GM23338 (cell line): ENCODE measurements at regions not wholly inside any gene's neighbourhood (a gene's known extent, or its start where the extent isn't known, plus 50 kb on each side); places are given as distances from the start of the nearest gene placed in this dataset.

ENCODE experiments used
- ATAC-seq: fragments of 200-7000 bp; cut with Tn5 transposase; 3 replicates; pipeline ENCODE4 v1.9.1; 2020
- DNase-seq: peaks from one replicate; pipeline ENCODE4 v3.0.0-alpha.2; 2015; ENCODE audit warnings: low spot score
- H2AFZ ChIP-seq: fragments of 200-600 bp; sonication (generic); 2 replicates; pipeline ENCODE4 v1.8.0; 2016; ENCODE audit warnings: antibody characterized with exemption, mild to moderate bottlenecking, moderate library complexity
- H3F3A ChIP-seq: fragments of 200-600 bp; sonication (generic); replicated peaks from 2 replicates; pipeline ENCODE4 v1.8.0; 2017; ENCODE audit warnings: antibody characterized with exemption, mixed run types, low read depth
- H3K27ac ChIP-seq: fragments of 200-600 bp; sonication (generic); 2 replicates; pipeline ENCODE4 v1.6.1; 2016; ENCODE audit warnings: low read depth
- H3K27me3 ChIP-seq: fragments of 200-600 bp; sonication (generic); 2 replicates; pipeline ENCODE4 v1.8.0; 2016; ENCODE audit warnings: mild to moderate bottlenecking, mixed run types, moderate library complexity; ENCODE audit not compliant: insufficient read depth
- H3K36me3 ChIP-seq: fragments of 200-600 bp; sonication (generic); 2 replicates; pipeline ENCODE4 v1.8.0; 2016; ENCODE audit warnings: mild to moderate bottlenecking; ENCODE audit not compliant: insufficient read depth
- H3K4me1 ChIP-seq: fragments of 200-600 bp; sonication (generic); 2 replicates; pipeline ENCODE4 v1.8.0; 2016; ENCODE audit warnings: mild to moderate bottlenecking, moderate library complexity; ENCODE audit not compliant: insufficient read depth
- H3K4me2 ChIP-seq: fragments of 200-600 bp; sonication (generic); 2 replicates; pipeline ENCODE4 v1.7.1; 2017; ENCODE audit warnings: mixed run types
- H3K4me3 ChIP-seq: fragments of 200-600 bp; sonication (generic); 2 replicates; pipeline ENCODE4 v1.6.1; 2016; ENCODE audit warnings: mixed run types
- H3K79me2 ChIP-seq: fragments of 200-600 bp; sonication (generic); replicated peaks from 2 replicates; pipeline ENCODE4 v1.8.0; 2017; ENCODE audit warnings: mild to moderate bottlenecking; ENCODE audit not compliant: insufficient read depth
- H3K9me2 ChIP-seq: fragments of 200-600 bp; sonication (generic); 2 replicates; pipeline ENCODE4 v1.8.0; 2017; ENCODE audit not compliant: insufficient read depth
- H4K20me1 ChIP-seq: fragments of 200-600 bp; sonication (generic); replicated peaks from 2 replicates; pipeline ENCODE4 v1.8.0; 2017; ENCODE audit warnings: mild to moderate bottlenecking; ENCODE audit not compliant: insufficient read depth
- H3K27ac Mint-ChIP-seq: 2 replicates; pipeline ENCODE4 v1.8.0; 2020; ENCODE audit warnings: inconsistent platforms, mild to moderate bottlenecking, moderate library complexity, mixed read lengths
- H3K27me3 Mint-ChIP-seq: 3 replicates; pipeline ENCODE4 v1.8.0; 2022; ENCODE audit warnings: low read depth, mild to moderate bottlenecking, moderate library complexity, mixed read lengths, inconsistent platforms; ENCODE audit not compliant: insufficient read depth, poor library complexity
- H3K36me3 Mint-ChIP-seq: 3 replicates; pipeline ENCODE4 v1.8.0; 2021; ENCODE audit warnings: low read depth, mild to moderate bottlenecking, inconsistent platforms, moderate library complexity, mixed read lengths
- H3K4me1 Mint-ChIP-seq: 3 replicates; pipeline ENCODE4 v1.8.0; 2020; ENCODE audit warnings: mild to moderate bottlenecking, inconsistent platforms, mixed read lengths
- H3K4me3 Mint-ChIP-seq: 3 replicates; pipeline ENCODE4 v1.8.0; 2021; ENCODE audit warnings: moderate library complexity, mild to moderate bottlenecking, inconsistent platforms, mixed read lengths
- H3K9me3 Mint-ChIP-seq: 3 replicates; pipeline ENCODE4 v1.8.0; 2020; ENCODE audit warnings: moderate library complexity, mild to moderate bottlenecking, inconsistent platforms, mixed read lengths
- EZH2phosphoT487 ChIP-seq: fragments of 200-600 bp; sonication (generic); IDR thresholded peaks from one replicate; pipeline ENCODE4 v1.8.1; 2018; ENCODE audit warnings: antibody characterized with exemption; ENCODE audit not compliant: unreplicated experiment
- POLR2AphosphoS5 ChIP-seq: IDR thresholded peaks from 2 replicates; pipeline ENCODE4 v1.6.1; 2016; ENCODE audit warnings: antibody characterized with exemption, low read depth
- ZNF114 ChIP-seq: fragments of 250-450 bp; sonication (Bioruptor Pico); IDR thresholded peaks from 2 replicates; pipeline ENCODE4 v1.5.0; 2020; ENCODE audit warnings: mild to moderate bottlenecking, moderate library complexity
- ZNF331 ChIP-seq: fragments of 250-450 bp; sonication (Bioruptor Pico); IDR thresholded peaks from 2 replicates; pipeline ENCODE4 v1.5.0; 2020; ENCODE audit warnings: low read depth, mild to moderate bottlenecking, moderate library complexity
- ZNF462 ChIP-seq: fragments of 250-450 bp; sonication (Bioruptor Pico); IDR thresholded peaks from 2 replicates; pipeline ENCODE4 v1.5.0; 2020; ENCODE audit warnings: mild to moderate bottlenecking, moderate library complexity
- TF ChIP-seq, protein P1 (sequence below): IDR thresholded peaks from 2 replicates; pipeline ENCODE4 v1.6.1; 2016; ENCODE audit warnings: antibody characterized with exemption

DNA sequence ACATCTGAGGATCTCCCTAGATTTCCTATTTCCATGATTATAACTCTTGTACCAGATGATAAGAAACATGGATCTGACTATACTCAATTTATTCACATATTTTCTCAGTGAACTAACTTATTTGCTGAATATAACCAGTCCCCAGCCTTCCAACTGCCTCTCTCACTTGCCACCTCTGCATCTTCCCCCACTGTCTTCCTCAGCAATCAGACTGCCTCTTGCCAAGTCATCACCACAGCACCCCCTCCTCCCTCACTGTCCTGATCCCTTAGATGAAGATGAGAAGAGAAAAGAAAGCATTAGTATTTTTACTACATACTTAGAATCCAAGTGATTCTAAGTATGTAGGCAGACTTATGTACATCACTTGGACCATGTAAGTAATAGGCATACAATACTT, 71.9 kb downstream of the GTPBP8 start (continued):
- TF ChIP-seq ZNF462 (no peak), ZNF331 (CRISPR knock-in tag) (no peak)

- H3K4me3 ChIP-seq: no peak overlapping the region
- 0 out of 2 replicates have a peak, but pooled peaks cover 11% of the 10 kb centered on the region for H3K9me2 ChIP-seq
- H3K36me3 ChIP-seq: no peaks in the 10 kb centered on the region
- Mint-ChIP-seq H3K9me3 (peaks cover 5% of the 10 kb centered on the region; the same call in 1 of the 3 replicates), H3K4me1 (no peaks in the 10 kb centered on the region), H3K4me3 (no peak overlapping the region), H3K27ac (no peak overlapping the region; the same call in 1 of the 2 replicates), H3K36me3 (no peaks in the 10 kb centered on the region), H3K27me3 (peaks cover 3% of the 10 kb centered on the region)
- H3K79me2 ChIP-seq: no peaks in the 10 kb centered on the region
- no peak overlapping the region for H3K4me2 ChIP-seq
- DNase-seq (no peak), ATAC-seq (no peak)
- H2AFZ ChIP-seq: no peak overlapping the region
- H3F3A ChIP-seq: no peaks in the 10 kb centered on the region
- H3K4me1 ChIP-seq: no peaks in the 10 kb centered on the region
- no peak overlapping the region for H3K27ac ChIP-seq
- no peaks in the 10 kb centered on the region for H3K27me3 ChIP-seq
- H4K20me1 ChIP-seq: no peaks in the 10 kb centered on the region
- TF ChIP-seq, protein P1, sequence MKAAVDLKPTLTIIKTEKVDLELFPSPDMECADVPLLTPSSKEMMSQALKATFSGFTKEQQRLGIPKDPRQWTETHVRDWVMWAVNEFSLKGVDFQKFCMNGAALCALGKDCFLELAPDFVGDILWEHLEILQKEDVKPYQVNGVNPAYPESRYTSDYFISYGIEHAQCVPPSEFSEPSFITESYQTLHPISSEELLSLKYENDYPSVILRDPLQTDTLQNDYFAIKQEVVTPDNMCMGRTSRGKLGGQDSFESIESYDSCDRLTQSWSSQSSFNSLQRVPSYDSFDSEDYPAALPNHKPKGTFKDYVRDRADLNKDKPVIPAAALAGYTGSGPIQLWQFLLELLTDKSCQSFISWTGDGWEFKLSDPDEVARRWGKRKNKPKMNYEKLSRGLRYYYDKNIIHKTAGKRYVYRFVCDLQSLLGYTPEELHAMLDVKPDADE: no peak
- TF ChIP-seq ZNF114 (CRISPR knock-in tag) (no peak), EZH2phosphoT487 (no peak), POLR2AphosphoS5 (no peak), ZNF462 (no peak)
These were observed 72.5 kb downstream of the GTPBP8 start for GRCh38 chr3:113063126-113063894.
